Prostate gland (tissue), 2 donors: ENCODE measurements at regions not wholly inside any gene's neighbourhood (a gene's known extent, or its start where the extent isn't known, plus 50 kb on each side); places are given as distances from the start of the nearest gene placed in this dataset.
"Not testable (repeated sequence)": the region's sequence is repeated elsewhere in the genome, so short reads cannot be mapped to it uniquely, and the experiment has no call there.

Source experiments
- DNase-seq: peaks from one replicate; pipeline ENCODE4 v3.0.0-alpha.2; 2019; ENCODE audit warnings: low spot score
- H3K27ac ChIP-seq, 2 donors: fragments of 200-600 bp; sonication (generic); 2 replicates each; pipeline ENCODE4 v1.5.1; 2017 to 2019
- H3K27me3 ChIP-seq: fragments of 200-600 bp; sonication (generic); replicated peaks from 2 replicates; pipeline ENCODE4 v1.5.1; 2019; ENCODE audit not compliant: insufficient read depth
- H3K36me3 ChIP-seq, 2 donors: fragments of 200-600 bp; sonication (generic); 1 replicate in 1 of 2; 2 replicates in 1 of 2; pipeline versions ENCODE4 v1.5.1 to v1.8.1; 2017 to 2019
- H3K4me1 ChIP-seq: fragments of 200-600 bp; sonication (generic); replicated peaks from 2 replicates; pipeline ENCODE4 v1.5.1; 2019
- H3K4me3 ChIP-seq, 2 donors: fragments of 200-600 bp; sonication (generic); 2 replicates each; pipeline ENCODE4 v1.5.1; 2017 to 2019
- H3K9me3 ChIP-seq: fragments of 200-600 bp; sonication (generic); 2 replicates; pipeline ENCODE4 v1.5.1; 2017
- CTCF ChIP-seq, 4 experiments: fragments of 200-600 bp in 2 of 4; fragments of 450-650 bp in 2 of 4; sonication (generic) in 2 of 4; IDR thresholded peaks; 1 replicate in 3 of 4; 2 replicates in 1 of 4; pipeline ENCODE4 v1.5.1; 2016 to 2019; ENCODE audit warnings: antibody characterized with exemption in 4 of 4, mild to moderate bottlenecking in 2 of 4, moderate library complexity in 2 of 4
- POLR2A ChIP-seq: fragments of 450-650 bp; IDR thresholded peaks from one replicate; pipeline ENCODE4 v1.6.1; 2016; ENCODE audit warnings: antibody characterized with exemption, mild to moderate bottlenecking
- POLR2AphosphoS5 ChIP-seq: sonication (generic); formaldehyde crosslinking; IDR thresholded peaks from one replicate; pipeline ENCODE4 v1.6.1; 2017; ENCODE audit warnings: antibody characterized with exemption
- WGBS: methylation state at CpG from one replicate; pipeline ENCODE4 v1.1.5; 2018; 5-methylcytosine and 5-hydroxymethylcytosine counted together
- intact Hi-C: fragments of 100-400 bp; cut with DNase I; formaldehyde crosslinking; loops from one replicate; pipeline ENCODE4 v1.14.2; 2022

- Histone ChIP-seq H3K9me3 (no peaks in the 10 kb centered on the region), H3K27me3 (no peaks in the 10 kb centered on the region), H3K27ac (no peak overlapping the region), H3K36me3 (no peaks in the 10 kb centered on the region), H3K4me3 (no peak overlapping the region), H3K4me1 (no peaks in the 10 kb centered on the region)
- 91% methylated on average over 1 of the region's 1 CpG for WGBS
- intact Hi-C loops = no loop called here
- no peak for DNase-seq
- no peak for TF ChIP-seq POLR2AphosphoS5
- no peak for TF ChIP-seq POLR2A
- TF ChIP-seq CTCF (IDR thresholded peaks at IDR 0.05) = no peak
Observed at GRCh38 chr2:138881126-138881525, 100.9 kb upstream of the NXPH2 start.

DNA sequence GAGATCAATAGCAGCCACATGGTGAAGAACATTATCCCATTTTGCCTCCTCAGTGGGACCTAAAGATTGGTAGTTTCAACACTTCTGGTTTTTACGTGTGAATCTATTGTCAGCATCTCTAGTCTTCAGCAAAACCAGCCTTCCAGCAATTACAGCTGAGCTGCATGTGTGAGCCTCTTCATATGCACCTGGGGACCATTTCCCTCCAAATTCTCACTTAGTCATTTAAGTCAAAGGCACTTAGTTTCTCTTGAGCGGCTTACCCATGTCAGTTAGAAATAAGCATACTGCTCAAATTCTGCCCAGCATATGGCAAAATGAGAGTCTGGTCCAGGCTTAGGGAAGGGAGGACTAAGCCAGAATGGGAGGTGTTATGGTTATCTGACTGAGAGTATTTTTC lies 99.7 kb upstream of the NXPH2 start:
- H3K27ac ChIP-seq = no peak overlapping the region

GRCh38 chr2:138877421-138877820 lies 97.2 kb upstream of the NXPH2 start:
- Histone ChIP-seq H3K4me1 (no peaks in the 10 kb centered on the region), H3K36me3 (no peaks in the 10 kb centered on the region), H3K9me3 (no peaks in the 10 kb centered on the region), H3K4me3 (no peak overlapping the region), H3K27me3 (no peaks in the 10 kb centered on the region), H3K27ac (no peak overlapping the region)
- no peak for DNase-seq
- TF ChIP-seq POLR2A (no peak), CTCF (IDR thresholded peaks at IDR 0.05) (no peak), POLR2AphosphoS5 (no peak)
- intact Hi-C loops = no loop called here
- WGBS = 82% methylated on average over 3 of the region's 3 CpGs

More for the DNA sequence above, 99.7 kb upstream of the NXPH2 start:
- intact Hi-C loops = no loop called here
- Histone ChIP-seq H3K4me1 (no peaks in the 10 kb centered on the region), H3K27me3 (no peaks in the 10 kb centered on the region), H3K4me3 (no peak overlapping the region), H3K36me3 (no peaks in the 10 kb centered on the region), H3K9me3 (no peaks in the 10 kb centered on the region)
- TF ChIP-seq POLR2A (no peak), POLR2AphosphoS5 (no peak), CTCF (IDR thresholded peaks at IDR 0.05) (no peak)
- DNase-seq = no peak
- 95% methylated on average over 2 of the region's 2 CpGs for WGBS

DNA sequence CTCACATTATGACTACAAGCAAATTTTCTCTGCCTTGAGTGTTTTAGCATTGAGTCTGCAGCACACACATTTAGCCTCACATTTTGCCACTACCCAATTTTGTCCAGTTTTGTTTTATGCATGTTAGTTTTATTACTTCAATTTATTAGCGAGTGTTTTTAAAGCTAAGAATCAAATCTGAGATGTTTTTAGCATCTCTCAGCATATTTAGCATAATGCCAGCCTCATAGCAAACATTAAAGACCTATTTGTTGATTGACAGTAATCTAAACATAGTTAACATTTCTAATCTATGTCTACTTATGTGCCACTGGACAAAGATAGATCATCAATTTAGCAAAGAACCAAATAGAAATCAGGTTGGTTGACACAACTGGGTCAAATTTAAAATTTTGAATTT lies 94.1 kb upstream of the NXPH2 start:
- Histone ChIP-seq H3K27ac (no peak overlapping the region), H3K27me3 (no peaks in the 10 kb centered on the region), H3K36me3 (no peaks in the 10 kb centered on the region), H3K4me1 (no peaks in the 10 kb centered on the region), H3K9me3 (no peaks in the 10 kb centered on the region), H3K4me3 (no peak overlapping the region)
- no peak for DNase-seq
- no peak for TF ChIP-seq CTCF (IDR thresholded peaks at IDR 0.05)
- TF ChIP-seq POLR2A = no peak
- 73% methylated on average over 1 of the region's 1 CpG for WGBS
- intact Hi-C loops = no loop called here

DNA sequence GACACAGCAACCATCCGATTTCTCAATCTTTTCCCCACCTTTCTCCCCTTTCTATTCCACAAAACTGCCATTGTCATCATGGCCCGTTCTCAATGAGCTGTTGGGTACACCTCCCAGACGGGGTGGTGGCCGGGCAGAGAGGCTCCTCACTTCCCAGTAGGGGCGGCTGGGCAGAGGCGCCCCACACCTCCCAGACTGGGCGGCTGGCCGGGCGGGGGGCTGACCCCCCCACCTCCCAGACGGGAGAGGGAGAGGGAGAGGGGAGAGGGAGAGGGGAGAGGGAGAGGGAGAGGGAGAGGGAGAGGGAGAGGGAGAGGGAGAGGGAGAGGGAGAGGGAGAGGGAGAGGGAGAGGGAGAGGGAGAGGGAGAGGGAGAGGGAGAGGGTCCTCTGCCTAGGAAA lies 91.9 kb upstream of the NXPH2 start:
- 98% methylated on average over 4 of the region's 10 CpGs for WGBS
- intact Hi-C loops, H3K36me3 ChIP-seq, H3K27me3 ChIP-seq, H3K27ac ChIP-seq, H3K4me3 ChIP-seq, DNase-seq, H3K4me1 ChIP-seq, H3K9me3 ChIP-seq: not testable (repeated sequence)

GRCh38 chr2:138871312-138871711 lies 91.1 kb upstream of the NXPH2 start:
- TF ChIP-seq POLR2AphosphoS5 = no peak
- no peak for TF ChIP-seq POLR2A
- TF ChIP-seq CTCF (IDR thresholded peaks at IDR 0.05) = no peak
- 80% methylated on average over 1 of the region's 1 CpG for WGBS
- H3K36me3 ChIP-seq = no peaks in the 10 kb centered on the region
- no peak for DNase-seq
- no peaks in the 10 kb centered on the region for H3K27me3 ChIP-seq
- H3K4me1 ChIP-seq = no peaks in the 10 kb centered on the region
- H3K27ac ChIP-seq = no peak overlapping the region
- intact Hi-C loops = no loop called here
- no peaks in the 10 kb centered on the region for H3K9me3 ChIP-seq
- H3K4me3 ChIP-seq = no peak overlapping the region
